NCI-H2107 (cell line): ENCODE measurements at regions not wholly inside any gene's neighbourhood (a gene's known extent, or its start where the extent isn't known, plus 50 kb on each side); places are given as distances from the start of the nearest gene placed in this dataset.
"Not testable (repeated sequence)": the region's sequence is repeated elsewhere in the genome, so short reads cannot be mapped to it uniquely, and the experiment has no call there.

Experiments used
- DNase-seq: peaks from one replicate; lab custom pipeline; 2025; lab: John Stamatoyannopoulos, UW

DNA sequence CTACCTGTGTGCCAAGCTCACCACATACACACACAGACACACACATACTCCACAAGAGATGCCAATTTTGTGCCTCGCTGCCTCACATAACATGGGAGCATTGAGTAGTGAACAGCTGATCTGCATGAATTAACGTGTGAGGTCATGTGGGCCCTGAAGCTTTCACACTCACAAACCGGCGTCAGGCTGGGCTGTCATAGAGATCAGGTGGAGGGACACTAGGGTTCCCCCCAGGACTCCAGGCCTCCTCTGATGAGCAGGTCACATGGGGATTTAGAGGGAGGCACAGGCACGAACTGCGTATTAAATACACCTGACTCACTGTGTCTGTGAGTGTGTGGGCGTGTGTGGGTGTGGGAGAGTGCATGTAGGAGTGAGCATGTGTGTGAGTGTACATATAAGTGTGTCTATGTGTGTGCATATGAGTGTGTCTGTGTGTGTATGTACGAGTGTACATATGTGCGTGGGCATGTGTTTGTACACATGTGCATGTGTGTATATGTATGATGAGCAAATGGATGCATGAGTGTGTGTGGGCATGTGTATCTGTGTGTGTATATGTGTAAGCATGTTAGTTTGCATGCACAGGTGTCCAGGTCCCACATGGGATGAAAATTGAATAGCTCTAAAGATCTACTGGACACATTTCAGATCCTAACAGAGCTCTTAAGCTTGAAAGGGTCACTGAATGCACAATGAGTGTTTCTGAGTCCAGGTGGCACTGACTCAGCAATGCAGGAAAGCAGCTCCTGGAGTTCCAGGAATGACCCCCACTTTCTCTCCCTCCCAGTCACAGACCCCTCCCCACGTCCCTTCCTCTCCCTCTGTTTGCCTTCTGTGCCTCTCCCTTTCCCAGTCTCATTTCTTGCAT, 336.6 kb downstream of the PREX1 start:
- no peak for DNase-seq

DNA sequence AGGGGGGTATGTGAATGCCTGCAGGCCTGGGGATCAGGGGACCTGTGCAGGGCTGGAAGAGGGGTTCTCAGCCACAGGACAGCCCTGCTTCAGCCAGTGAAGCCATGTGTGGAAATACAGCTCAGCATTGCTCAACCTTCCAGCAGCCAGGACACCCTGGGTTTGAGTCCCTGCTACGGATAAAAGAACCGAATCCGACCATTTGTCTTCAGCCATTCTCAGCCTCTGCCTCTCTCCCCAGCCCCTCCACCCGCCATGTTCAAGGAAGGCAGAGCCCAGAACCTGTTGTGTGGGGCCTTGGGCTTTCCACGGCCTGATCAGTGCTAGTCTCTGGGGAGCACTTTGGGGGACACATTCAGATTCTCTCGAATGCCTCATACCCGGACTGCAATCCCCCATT, 337.5 kb downstream of the PREX1 start:
- not testable (repeated sequence) for DNase-seq

DNA sequence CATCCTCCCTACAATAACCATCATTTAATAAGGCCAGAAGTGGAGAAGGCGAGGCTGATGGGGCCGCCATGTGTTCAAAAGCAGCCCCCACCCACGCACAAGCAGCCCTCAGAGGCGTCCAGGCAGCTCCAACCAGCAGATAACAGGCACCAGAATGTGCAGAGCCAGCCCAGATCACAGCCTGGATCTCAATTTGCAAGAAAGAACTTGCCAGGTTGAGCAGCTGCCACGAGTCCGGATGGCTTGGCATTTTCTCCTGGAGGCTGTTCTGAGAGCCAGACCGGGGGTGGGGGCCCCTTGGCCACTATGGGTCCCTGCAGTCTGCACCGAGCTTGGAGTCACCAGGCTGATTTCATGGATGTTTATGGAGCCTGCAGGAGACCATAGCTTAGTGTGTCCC, 338.1 kb downstream of the PREX1 start:
- no peak for DNase-seq

DNA sequence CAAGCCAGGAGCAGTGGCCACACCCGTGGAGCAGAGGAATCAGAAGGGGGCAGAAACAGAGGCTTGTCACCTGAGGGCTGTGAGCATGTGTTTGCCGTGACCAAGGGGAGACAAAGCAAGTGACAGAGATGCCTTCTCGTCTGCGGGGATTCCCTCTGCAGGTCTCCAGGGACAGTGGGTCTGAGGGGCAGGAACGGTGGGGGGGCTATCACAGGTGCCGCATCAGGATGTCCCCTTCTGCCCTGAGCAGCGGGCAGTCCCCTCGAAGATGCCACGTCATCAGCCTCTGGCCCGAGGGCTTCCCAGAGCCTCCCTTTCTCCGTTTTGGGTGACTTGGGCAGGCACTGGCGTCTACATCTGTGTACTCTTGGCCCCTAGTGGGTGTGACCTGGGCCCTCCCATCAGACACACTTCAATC, 338.7 kb downstream of the PREX1 start:
- DNase-seq = no peak

DNA sequence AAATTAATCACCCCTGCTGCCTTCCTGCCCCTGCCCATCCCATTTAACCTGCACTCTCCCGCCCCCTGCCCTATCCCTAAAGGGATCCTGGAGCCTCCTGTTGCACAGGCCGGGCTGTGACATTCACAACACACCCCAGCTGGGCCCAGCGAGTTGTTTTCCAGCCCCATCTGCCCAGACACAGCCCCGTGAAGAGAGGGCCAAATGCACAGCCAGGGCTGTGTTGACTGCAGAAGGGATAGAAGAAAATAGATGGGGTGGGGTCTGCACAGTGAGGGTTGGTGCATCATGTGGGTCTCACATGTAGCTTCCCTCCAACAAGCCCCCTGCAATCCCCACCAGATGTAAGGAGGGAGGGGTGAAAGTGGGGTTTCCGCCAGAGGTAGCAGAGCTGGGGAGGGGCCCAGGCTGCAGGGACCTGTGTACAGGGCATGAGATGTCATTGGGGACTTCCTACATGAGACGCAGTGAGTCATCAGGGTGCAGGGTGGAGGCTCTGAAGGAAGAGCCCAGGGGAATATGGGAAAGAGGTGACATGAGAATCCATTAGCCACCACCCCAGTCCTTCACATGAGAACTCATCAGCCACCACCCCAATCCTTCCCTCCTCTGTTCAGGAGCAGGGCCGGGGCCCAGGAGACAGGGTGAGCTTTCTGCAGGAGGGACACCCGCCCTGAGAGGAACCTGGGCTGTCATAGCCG, 339.3 kb downstream of the PREX1 start:
- DNase-seq = not testable (repeated sequence)

DNA sequence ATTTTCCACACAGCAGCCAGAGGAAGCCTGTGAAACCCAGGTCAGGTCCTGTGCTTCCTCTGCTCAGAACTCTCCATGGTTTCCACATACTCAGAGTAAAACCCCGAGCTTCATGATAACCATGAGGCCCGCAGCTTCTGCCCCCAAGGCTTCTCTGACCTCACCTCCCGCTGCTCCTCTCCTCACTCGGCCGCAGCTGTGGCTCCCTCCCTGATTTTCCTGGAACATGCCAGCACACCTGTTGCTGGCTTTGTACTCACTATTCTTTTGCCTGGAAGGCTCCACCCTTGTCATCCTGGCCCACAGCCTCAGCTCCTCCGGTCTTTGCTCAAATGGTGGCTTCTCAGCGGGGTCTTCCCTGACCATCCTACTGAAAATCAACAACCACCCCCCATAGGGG, 341.7 kb downstream of the PREX1 start:
- no peak for DNase-seq

DNA sequence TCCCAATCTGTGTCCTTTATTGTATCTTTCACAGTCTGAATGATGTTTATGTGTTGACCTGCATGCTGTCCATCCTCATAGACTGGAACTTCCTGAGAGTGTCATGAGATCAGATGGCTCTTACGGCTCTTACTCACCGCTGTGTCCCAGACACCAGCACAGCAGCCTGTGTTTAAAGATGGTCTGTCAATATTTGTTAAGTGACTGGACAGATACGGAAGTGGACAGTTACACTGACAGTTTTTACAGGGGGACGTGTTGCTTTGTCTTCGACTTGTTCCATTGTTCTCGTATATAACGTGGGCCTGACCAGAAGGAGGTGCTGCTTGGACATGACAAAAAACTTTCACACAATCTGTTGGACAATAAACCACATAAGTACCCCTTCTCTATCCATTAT, 342.6 kb downstream of the PREX1 start:
- DNase-seq = not testable (repeated sequence)

DNA sequence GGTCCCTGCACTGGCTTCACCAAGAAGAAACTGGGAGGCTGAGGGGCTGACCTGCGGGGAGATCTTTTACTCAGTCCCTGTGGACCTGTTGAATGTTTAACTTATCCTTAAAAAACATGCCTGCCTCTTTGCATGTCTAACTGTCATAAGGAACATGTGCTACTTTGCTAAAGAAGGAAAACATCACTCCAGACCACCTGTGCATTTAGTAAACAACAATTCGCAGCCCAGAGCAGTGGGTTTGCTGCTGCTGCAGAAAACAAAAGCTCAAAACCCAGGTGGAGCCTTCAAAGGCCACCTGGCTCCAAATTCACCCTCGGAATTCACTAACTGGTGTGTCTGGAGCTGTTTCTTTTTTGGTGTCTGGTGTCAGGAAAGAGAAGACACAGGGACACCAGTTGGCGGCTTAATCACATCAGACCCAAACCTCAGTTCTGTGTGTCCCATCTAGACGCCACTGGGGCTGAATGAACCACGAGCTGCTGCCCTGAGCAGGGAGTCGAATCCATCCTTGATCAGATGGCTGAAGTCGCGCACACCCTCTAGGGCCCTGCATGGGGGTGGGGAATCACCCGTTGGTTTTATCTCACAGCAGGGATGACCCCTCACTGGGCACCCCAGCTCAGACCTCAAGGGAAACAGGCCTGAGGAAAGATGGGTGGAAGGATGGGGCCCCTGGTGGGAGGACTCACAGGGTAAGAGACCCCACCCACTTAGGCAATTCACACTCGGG, 344.3 kb downstream of the PREX1 start:
- no peak for DNase-seq

DNA sequence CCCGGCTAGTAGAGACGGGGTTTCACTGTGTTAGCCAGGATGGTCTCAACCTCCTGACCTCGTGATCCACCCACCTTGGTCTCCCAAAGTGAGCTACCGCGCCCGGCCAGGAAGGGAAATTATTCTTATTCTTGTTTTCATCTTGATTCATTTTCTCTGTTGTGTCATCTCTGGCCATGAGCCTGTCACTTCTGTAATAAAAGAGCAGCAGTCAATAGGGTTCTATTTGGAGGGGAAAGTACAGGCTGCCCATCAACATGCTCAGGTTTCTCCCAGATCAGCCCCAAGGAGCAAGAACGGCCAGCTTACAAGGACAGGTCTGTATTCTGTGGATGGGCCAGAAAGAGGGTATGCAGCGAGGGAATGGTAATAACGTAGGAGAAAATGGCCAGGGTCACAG, 345.0 kb downstream of the PREX1 start:
- DNase-seq = no peak

DNA sequence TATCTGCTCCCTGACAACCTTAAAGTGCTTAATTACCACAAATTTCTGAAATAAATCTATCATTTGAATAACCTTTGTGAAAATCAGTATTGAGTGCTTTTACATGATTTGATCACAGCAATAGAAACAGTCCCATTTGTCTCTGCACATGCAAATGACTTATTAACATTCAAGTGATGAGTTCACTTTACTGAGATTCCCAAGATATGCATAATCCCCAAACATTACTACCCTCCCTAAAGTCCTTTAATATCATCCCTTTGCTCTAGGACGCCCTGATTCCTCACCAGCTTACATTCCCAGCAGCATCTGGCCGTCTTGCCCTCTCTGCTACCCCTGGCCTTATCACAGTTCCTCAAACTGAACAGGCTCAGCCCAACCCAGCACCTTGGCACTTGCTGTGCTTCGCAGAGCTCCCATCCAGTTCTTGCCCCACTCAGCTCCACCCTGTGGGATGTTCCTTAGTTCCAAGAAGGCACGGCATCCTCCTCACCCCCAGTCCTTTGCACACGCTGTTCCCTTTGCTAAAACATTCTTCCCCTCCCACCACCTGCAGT, 347.5 kb downstream of the PREX1 start:
- no peak for DNase-seq

DNA sequence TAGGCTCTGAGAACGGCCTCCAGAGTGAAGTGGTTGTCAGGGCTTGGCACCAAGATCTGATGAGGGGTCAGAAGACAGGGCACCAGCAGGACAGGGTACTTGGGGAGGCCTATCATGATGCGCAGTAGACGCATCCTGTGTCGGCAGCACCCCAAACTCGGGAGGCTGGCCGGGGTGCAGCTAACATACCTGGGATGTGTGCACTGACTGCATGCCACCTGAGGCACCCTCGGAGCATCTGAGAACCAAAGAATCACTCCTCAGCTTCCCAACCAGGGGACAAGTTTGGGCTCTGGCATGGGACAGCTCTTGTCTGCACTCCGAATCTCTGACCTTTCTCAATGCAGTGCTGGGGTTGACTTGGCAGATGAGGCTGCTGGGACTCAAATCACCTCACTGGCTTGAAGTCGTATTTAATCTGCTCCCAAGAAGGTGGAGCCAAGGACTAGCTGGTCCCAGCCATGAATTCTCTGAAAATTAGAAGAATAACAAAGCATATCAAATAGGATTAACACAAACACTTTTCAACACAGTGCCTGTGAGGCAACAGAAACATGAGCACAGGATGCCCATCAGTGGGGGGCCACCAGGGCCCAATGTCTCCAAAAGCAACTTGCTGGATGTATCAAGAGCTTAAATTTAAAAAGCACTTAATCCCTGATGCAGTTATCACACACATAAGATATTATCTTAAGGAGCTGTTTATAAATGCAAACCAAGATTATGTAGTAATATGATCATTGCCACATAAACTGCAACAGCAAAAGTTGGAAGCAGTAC, 348.8 kb downstream of the PREX1 start:
- DNase-seq = no peak

DNA sequence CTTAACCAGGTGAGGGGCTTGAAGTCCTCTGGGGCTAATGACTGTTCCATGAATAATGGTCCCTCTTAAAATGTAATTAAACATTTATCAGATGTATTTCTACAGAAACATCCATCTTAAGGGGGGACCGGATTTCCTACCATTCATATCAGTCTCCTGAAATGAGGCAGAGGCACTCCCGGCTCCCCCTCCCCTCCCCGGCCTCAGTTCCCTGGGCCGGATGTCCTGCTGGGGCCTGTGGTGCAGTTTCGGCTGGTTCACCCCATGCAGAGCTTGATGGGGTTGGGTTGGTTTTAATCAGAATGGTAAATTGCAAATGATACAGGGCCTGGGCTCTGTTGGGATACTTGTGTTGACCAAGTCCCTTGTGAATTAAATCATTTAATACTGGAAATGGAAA, 349.4 kb downstream of the PREX1 start:
- no peak for DNase-seq

DNA sequence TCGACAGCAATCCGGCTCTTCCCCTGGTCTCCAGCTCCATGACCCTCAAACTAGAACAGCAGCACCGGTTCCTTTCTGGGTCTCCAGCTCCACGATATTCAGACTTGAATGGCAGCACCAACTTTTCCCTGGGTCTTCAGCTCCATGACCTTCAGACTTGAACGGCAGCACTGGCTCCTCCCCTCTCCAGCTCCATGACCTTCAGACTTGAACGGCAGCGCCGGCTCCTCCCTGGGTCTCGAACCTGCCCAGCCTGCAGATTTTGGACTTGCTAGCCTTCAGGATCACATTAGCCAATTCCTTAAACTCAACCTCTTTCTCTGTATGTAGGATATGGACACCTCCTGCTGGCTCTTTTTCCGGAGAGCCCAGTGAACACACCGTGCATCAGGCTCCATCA, 350.9 kb downstream of the PREX1 start:
- no peak for DNase-seq

DNA sequence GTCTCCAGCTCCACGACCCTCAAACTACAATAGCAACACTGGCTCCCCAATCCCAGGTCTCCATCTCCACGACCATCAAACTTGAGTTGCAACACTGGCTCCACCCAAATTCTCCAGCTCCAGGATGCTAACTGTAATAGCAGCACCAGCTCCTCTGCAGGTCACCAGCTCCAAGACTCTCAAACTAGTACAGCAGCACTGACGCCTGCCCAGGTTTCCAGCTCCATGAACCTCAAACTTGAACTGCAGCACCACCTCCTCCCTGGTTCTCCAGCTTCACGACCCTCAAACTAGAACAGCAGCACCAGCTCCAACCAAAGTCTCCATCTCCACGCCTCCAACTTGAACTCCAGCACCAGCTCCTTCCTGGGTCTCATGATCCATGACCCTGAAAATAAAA, 353.8 kb downstream of the PREX1 start:
- no peak for DNase-seq

DNA sequence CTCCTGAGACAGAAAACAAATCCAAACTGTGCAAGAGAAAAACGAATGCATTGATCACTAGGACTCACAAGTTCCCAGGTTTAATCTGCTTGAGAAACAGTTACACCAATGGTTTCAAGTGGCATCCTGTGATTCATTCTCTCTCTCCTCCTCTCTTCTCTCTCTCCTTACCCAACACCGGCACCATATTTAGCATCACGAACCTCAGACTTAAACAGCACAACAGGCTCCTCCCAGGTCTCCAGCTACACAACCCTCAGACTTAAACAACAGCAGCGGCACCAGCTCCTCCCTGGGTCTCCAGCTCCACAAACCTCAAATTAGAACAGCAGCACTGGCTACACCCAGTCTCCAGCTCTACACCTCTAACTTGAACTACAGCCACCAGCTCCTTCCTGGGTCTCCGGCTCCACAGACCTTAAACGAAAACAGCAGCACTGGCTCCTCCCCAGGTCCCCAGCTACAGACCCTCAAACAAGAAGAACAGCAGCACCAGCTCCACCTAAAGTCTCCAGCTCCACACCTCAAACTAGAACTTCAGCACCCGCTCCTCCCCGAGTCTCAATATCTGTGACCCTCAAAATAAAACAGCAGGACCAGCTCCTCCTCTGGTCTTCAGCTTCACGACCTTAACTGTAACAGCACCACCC, 355.9 kb downstream of the PREX1 start:
- DNase-seq = no peak

DNA sequence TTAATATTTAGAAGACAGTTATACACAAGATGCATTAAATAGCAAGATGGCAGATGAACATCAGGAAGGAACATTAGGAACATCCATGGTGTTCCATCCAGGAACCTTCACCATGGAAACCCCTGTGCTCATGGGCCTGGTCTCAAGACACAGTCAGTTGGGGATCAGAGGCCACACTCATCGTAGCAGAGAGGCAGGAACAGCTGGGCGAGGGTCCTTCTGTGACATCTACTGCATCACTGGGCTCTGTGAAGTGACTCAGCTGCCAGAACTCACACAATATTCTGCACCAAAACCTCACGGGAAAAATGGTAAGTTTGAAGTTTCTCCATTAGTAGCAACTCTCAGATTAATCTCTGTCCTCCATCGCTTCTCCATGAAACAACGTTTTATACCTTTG, 356.6 kb downstream of the PREX1 start:
- no peak for DNase-seq

DNA sequence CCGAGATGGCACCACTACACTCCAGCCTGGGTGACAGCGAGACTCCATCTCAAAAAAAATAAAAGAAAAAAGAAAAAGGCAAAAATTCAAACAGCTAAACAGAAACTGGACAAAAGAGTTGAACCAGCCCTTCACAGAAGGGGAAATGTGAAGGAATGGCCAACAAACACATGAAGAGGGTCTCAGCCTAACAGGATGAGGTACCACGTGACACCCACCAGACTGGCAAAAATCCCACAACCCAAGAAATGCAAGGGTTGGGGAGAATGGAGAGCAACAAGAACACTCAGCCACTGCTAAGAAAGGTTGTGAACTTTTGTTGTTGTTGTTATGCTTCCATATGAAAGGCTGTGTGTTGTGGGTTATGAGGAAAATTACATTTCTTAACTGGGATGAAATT, 357.7 kb downstream of the PREX1 start:
- DNase-seq = no peak

DNA sequence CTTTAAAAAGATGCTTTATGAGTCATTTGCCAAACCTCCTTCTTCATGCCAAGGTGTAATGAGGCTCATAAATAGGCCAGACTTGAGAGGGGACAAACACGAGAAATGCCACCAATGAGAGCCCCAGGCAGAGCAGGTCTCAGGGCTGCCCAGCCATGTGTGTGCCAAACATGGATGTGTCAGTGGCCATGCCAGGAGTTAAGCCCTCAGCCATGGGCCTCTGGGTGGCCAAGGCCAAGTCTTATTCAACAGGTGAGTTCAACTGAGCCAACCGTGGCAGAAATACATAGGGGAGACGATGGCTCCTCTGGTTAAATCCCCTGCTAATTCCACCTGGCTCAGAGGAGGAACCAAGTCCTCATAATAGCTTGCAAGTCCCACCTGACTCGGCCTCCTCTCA, 358.8 kb downstream of the PREX1 start:
- no peak for DNase-seq

DNA sequence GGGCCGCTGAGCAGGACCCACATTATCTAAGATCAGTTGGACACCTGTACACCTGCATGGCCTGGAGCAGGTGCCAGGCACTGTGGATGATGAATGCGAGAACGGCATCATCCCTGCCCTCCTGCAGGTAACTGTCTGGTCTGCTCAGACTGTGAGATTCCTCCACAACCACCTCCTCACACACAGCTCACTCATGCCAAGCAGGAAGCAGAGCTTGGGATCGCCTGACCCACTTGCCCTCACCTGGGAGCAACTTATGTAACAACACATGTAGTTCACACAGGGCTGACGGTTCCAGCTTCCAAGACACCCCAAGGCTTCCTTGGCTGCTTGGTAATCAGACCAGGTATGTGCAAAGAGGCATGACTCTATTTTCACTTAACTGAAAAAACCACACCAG, 359.2 kb downstream of the PREX1 start:
- no peak for DNase-seq

DNA sequence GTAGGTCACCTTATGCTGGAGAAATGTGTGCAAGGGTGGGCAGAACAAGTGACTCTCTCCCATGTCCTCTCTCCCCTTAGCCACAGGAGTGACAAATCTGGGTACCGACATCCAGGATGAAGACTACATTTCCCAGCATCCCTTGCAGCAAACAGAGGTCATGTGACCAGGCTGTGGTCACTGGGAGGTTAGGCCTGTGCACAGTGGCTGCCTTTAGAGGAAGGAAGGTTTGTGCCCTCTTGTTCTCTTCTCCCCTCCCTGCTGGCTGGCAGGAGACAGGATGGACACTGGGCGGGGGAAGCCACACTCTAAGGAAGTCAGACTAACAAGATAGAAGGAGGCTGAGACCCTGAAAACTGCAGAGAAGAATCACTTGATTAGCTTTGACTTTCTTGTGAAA, 360.2 kb downstream of the PREX1 start:
- no peak for DNase-seq

DNA sequence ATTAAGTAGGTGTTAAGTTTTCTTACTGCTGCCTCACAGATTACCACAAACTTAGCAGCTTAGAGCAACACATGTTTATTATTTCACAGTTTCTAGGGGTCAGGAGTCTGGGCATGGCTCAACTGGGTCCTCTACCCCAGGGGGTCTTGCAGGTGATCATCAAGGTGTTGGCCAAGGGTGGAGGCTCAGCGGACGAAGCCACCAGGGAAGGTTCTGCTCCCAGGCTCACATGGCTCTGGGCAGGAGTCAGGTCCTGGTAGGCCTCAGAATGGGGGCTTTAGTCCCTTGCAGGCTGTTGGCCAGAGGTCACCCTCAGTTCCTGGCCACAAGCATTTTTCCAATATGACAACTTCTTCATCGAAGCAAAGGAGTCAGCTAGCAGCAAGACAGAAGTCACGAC, 362.5 kb downstream of the PREX1 start:
- DNase-seq = no peak
